ENCODE measurements at regions not wholly inside any gene's neighbourhood (a gene's known extent, or its start where the extent isn't known, plus 50 kb on each side); places are given as distances from the start of the nearest gene placed in this dataset.
"Not testable (repeated sequence)": the region's sequence is repeated elsewhere in the genome, so short reads cannot be mapped to it uniquely, and the experiment has no call there.

GRCh38 chr16:88148682-88149081 lies 197.4 kb downstream of the BANP start:
- not testable (repeated sequence) for DNase-seq

- not testable (repeated sequence) for DNase-seq
Measured at GRCh38 chr16:88149158-88149603, 197.9 kb downstream of the BANP start.

GRCh38 chr16:88149663-88150062 lies 198.4 kb downstream of the BANP start:
- not testable (repeated sequence) for DNase-seq

- not testable (repeated sequence) for DNase-seq
Measured at GRCh38 chr16:88150456-88151128, 199.4 kb downstream of the BANP start.

GRCh38 chr16:88151129-88151499 lies 199.9 kb downstream of the BANP start:
- DNase-seq: not testable (repeated sequence)

- not testable (repeated sequence) for DNase-seq
Measured at GRCh38 chr16:88151859-88152843, 200.9 kb downstream of the BANP start.

GRCh38 chr16:88152879-88153278 lies 201.6 kb downstream of the BANP start:
- not testable (repeated sequence) for DNase-seq

- DNase-seq: not testable (repeated sequence)
Measured at GRCh38 chr16:88153516-88153915, 202.3 kb downstream of the BANP start.

GRCh38 chr16:88154886-88155285 lies 203.7 kb downstream of the BANP start:
- not testable (repeated sequence) for DNase-seq

- not testable (repeated sequence) for DNase-seq
Measured at GRCh38 chr16:88155681-88156080, 204.4 kb downstream of the BANP start.

- DNase-seq: not testable (repeated sequence)
Measured at GRCh38 chr16:88156640-88157283, 205.5 kb downstream of the BANP start.

- not testable (repeated sequence) for DNase-seq
Measured at GRCh38 chr16:88157686-88158085, 206.5 kb downstream of the BANP start.

- DNase-seq: not testable (repeated sequence)
Measured at GRCh38 chr16:88158256-88159045, 207.2 kb downstream of the BANP start.

GRCh38 chr16:88159046-88159896 lies 208.0 kb downstream of the BANP start:
- not testable (repeated sequence) for DNase-seq

GRCh38 chr16:88159897-88160335 lies 208.7 kb downstream of the BANP start:
- DNase-seq: not testable (repeated sequence)

GRCh38 chr16:88161191-88161590 lies 210.0 kb downstream of the BANP start:
- not testable (repeated sequence) for DNase-seq

GRCh38 chr16:88161623-88162275 lies 210.5 kb downstream of the BANP start:
- not testable (repeated sequence) for DNase-seq

GRCh38 chr16:88162778-88163177 lies 211.5 kb downstream of the BANP start:
- DNase-seq: not testable (repeated sequence)

GRCh38 chr16:88164196-88165039 lies 213.2 kb downstream of the BANP start:
- DNase-seq: not testable (repeated sequence)
